ENCODE measurements at regions not wholly inside any gene's neighbourhood (a gene's known extent, or its start where the extent isn't known, plus 50 kb on each side); places are given as distances from the start of the nearest gene placed in this dataset.

GRCh38 chr4:181877329-181877848 lies 365.8 kb upstream of the TENM3 start:
- no peak for TF ChIP-seq POLR2A (IDR thresholded peaks at IDR 0.05)
- no peak for TF ChIP-seq CTCF (IDR thresholded peaks at IDR 0.05)
